ENCODE measurements at regions not wholly inside any gene's neighbourhood (a gene's known extent, or its start where the extent isn't known, plus 50 kb on each side); places are given as distances from the start of the nearest gene placed in this dataset.

GRCh38 chr13:79710376-79710775 lies 229.4 kb downstream of the NDFIP2 start:
- TF ChIP-seq CTCF (conservative IDR thresholded peaks at IDR 0.05) (no peak), EZH2 (IDR thresholded peaks at IDR 0.05; ENCODE audit: low read depth) (no peak)
- Histone ChIP-seq H3K36me3 (ENCODE audit: low read depth) (no peaks in the 10 kb centered on the region), H3K27me3 (ENCODE audit: insufficient read depth, low read depth) (no peaks in the 10 kb centered on the region), H3K4me2 (no peak overlapping the region), H4K20me1 (ENCODE audit: insufficient read depth) (no peaks in the 10 kb centered on the region), H3F3A (ENCODE audit: insufficient read depth, low read depth) (no peaks in the 10 kb centered on the region), H2AFZ (no peak overlapping the region), H3K9me3 (ENCODE audit: insufficient read depth, low read depth) (no peaks in the 10 kb centered on the region), H3K9me2 (ENCODE audit: insufficient read depth) (0 out of 2 replicates have a peak, but pooled peaks cover 3% of the 10 kb centered on the region), H3K4me3 (no peak overlapping the region), H3K27ac (no peak overlapping the region), H3K79me2 (ENCODE audit: low read depth) (no peaks in the 10 kb centered on the region), H3K4me1 (replicated peaks; ENCODE audit: insufficient read depth) (no peaks in the 10 kb centered on the region; the same call in 1 of the 2 replicates)
- ChIA-PET POLR2A (ENCODE audit: unreplicated experiment) (no interaction called here), CTCF (no interaction called here)
- DNase-seq = no peak
- no TSS peak for BruUV-seq (replicated peaks)
- intact Hi-C loops (cut with micrococcal nuclease; ENCODE audit: unreplicated experiment) = no loop called here

- no peak overlapping the region for H3K4me2 ChIP-seq
- intact Hi-C loops (cut with micrococcal nuclease; ENCODE audit: unreplicated experiment) = no loop called here
- CTCF ChIA-PET = no interaction called here
- no peaks in the 10 kb centered on the region for H3K9me3 ChIP-seq (ENCODE audit: insufficient read depth, low read depth)
- no peaks in the 10 kb centered on the region for H3K79me2 ChIP-seq (ENCODE audit: low read depth)
- no peak overlapping the region for H3K4me3 ChIP-seq
- no peaks in the 10 kb centered on the region for H3K27me3 ChIP-seq (ENCODE audit: insufficient read depth, low read depth)
- TF ChIP-seq CTCF (conservative IDR thresholded peaks at IDR 0.05) (no peak), EZH2 (IDR thresholded peaks at IDR 0.05; ENCODE audit: low read depth) (no peak)
- 0 out of 2 replicates have a peak, but pooled peaks cover 3% of the 10 kb centered on the region for H3K9me2 ChIP-seq (ENCODE audit: insufficient read depth)
- no peak for DNase-seq
- BruUV-seq (replicated peaks) = no TSS peak
- POLR2A ChIA-PET (ENCODE audit: unreplicated experiment) = no interaction called here
- H3F3A ChIP-seq (ENCODE audit: insufficient read depth, low read depth) = no peaks in the 10 kb centered on the region
- no peaks in the 10 kb centered on the region; the same call in 1 of the 2 replicates for H3K4me1 ChIP-seq (replicated peaks; ENCODE audit: insufficient read depth)
- H4K20me1 ChIP-seq (ENCODE audit: insufficient read depth) = no peaks in the 10 kb centered on the region
- no peak overlapping the region for H3K27ac ChIP-seq
- no peak overlapping the region for H2AFZ ChIP-seq
- no peaks in the 10 kb centered on the region for H3K36me3 ChIP-seq (ENCODE audit: low read depth)
Measured at GRCh38 chr13:79709471-79709870, 228.5 kb downstream of the NDFIP2 start.

- DNase-seq = no peak
- H3K4me1 ChIP-seq (replicated peaks; ENCODE audit: insufficient read depth) = no peaks in the 10 kb centered on the region
- no peaks in the 10 kb centered on the region for H3K36me3 ChIP-seq (ENCODE audit: low read depth)
- H3K4me3 ChIP-seq = no peak overlapping the region
- no peaks in the 10 kb centered on the region for H4K20me1 ChIP-seq (ENCODE audit: insufficient read depth)
- H3F3A ChIP-seq (ENCODE audit: insufficient read depth, low read depth) = no peaks in the 10 kb centered on the region
- H2AFZ ChIP-seq = no peak overlapping the region
- intact Hi-C loops (cut with micrococcal nuclease; ENCODE audit: unreplicated experiment) = loop anchor here (2.0 to 5.0 kb wide), 2 partner anchors 15 to 376 kb away; no protein-coding TSS in a partner anchor
- ChIA-PET CTCF (no interaction called here), POLR2A (ENCODE audit: unreplicated experiment) (no interaction called here)
- TF ChIP-seq CTCF (conservative IDR thresholded peaks at IDR 0.05) (no peak), EZH2 (IDR thresholded peaks at IDR 0.05; ENCODE audit: low read depth) (no peak)
- H3K79me2 ChIP-seq (ENCODE audit: low read depth) = no peaks in the 10 kb centered on the region
- BruUV-seq (replicated peaks) = no TSS peak
- no peaks in the 10 kb centered on the region for H3K27me3 ChIP-seq (ENCODE audit: insufficient read depth, low read depth)
- no peak overlapping the region for H3K4me2 ChIP-seq
- no peak overlapping the region for H3K27ac ChIP-seq
- H3K9me3 ChIP-seq (ENCODE audit: insufficient read depth, low read depth) = no peaks in the 10 kb centered on the region
- H3K9me2 ChIP-seq (ENCODE audit: insufficient read depth) = no peaks in the 10 kb centered on the region
Measured at GRCh38 chr13:79703772-79704171, 222.8 kb downstream of the NDFIP2 start.
